ENCODE measurements at regions not wholly inside any gene's neighbourhood (a gene's known extent, or its start where the extent isn't known, plus 50 kb on each side); places are given as distances from the start of the nearest gene placed in this dataset.

GRCh38 chr1:229756666-229757065 is 130.6 kb downstream of the URB2 start:
- H3K27ac ChIP-seq, result no peak overlapping the region
- no peaks in the 10 kb centered on the region for H3K4me1 ChIP-seq (ENCODE audit: control insufficient read depth in 1 of 2, insufficient read depth in 1 of 2, low read depth in 1 of 2, low read length in 1 of 2)
- H3K9me3 ChIP-seq, result no peaks in the 10 kb centered on the region
- no peak overlapping the region for H3K4me3 ChIP-seq (ENCODE audit: low read depth in 1 of 2, low read length in 1 of 2)
- H3K27me3 ChIP-seq, result peaks cover 15% of the 10 kb centered on the region
- TF ChIP-seq, protein P1, sequence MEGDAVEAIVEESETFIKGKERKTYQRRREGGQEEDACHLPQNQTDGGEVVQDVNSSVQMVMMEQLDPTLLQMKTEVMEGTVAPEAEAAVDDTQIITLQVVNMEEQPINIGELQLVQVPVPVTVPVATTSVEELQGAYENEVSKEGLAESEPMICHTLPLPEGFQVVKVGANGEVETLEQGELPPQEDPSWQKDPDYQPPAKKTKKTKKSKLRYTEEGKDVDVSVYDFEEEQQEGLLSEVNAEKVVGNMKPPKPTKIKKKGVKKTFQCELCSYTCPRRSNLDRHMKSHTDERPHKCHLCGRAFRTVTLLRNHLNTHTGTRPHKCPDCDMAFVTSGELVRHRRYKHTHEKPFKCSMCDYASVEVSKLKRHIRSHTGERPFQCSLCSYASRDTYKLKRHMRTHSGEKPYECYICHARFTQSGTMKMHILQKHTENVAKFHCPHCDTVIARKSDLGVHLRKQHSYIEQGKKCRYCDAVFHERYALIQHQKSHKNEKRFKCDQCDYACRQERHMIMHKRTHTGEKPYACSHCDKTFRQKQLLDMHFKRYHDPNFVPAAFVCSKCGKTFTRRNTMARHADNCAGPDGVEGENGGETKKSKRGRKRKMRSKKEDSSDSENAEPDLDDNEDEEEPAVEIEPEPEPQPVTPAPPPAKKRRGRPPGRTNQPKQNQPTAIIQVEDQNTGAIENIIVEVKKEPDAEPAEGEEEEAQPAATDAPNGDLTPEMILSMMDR (IDR thresholded peaks at IDR 0.05), result no peak
- H3K36me3 ChIP-seq, result no peaks in the 10 kb centered on the region

DNA sequence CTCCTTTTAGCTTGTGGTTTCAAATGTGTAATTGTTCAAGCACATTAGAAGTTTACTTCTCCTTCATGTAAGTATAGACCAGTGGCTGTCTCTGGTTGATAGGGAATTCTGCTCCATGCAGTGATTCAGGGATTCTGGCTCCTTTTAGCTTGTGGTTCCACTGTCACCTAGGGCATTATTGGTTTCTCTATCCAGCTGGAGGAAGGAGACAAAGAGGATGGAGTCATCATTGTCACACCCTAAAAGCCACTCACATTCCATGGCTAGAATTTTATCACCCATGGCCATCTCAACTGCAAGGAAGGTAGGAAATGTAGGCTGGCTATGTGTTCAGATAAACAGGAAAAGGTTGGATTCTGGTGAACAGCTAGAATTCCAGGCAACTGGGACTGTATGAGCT is 131.2 kb downstream of the URB2 start:
- Histone ChIP-seq H3K27me3 (peaks cover 15% of the 10 kb centered on the region), H3K36me3 (no peaks in the 10 kb centered on the region), H3K4me3 (ENCODE audit: low read depth in 1 of 2, low read length in 1 of 2) (no peak overlapping the region), H3K4me1 (ENCODE audit: control insufficient read depth in 1 of 2, insufficient read depth in 1 of 2, low read depth in 1 of 2, low read length in 1 of 2) (no peaks in the 10 kb centered on the region), H3K27ac (no peak overlapping the region), H3K9me3 (no peaks in the 10 kb centered on the region)
- TF ChIP-seq, protein P1 (IDR thresholded peaks at IDR 0.05), result no peak

- H3K27ac ChIP-seq, result no peak overlapping the region
- no peaks in the 10 kb centered on the region for H3K4me1 ChIP-seq (ENCODE audit: control insufficient read depth in 1 of 2, insufficient read depth in 1 of 2, low read depth in 1 of 2, low read length in 1 of 2)
- TF ChIP-seq, protein P1 (IDR thresholded peaks at IDR 0.05), result no peak
- H3K9me3 ChIP-seq, result no peaks in the 10 kb centered on the region
- no peaks in the 10 kb centered on the region for H3K36me3 ChIP-seq
- no peak overlapping the region for H3K4me3 ChIP-seq (ENCODE audit: low read depth in 1 of 2, low read length in 1 of 2)
- peaks cover 12% of the 10 kb centered on the region for H3K27me3 ChIP-seq
These were observed 132.3 kb downstream of the URB2 start for GRCh38 chr1:229758101-229759036.

DNA sequence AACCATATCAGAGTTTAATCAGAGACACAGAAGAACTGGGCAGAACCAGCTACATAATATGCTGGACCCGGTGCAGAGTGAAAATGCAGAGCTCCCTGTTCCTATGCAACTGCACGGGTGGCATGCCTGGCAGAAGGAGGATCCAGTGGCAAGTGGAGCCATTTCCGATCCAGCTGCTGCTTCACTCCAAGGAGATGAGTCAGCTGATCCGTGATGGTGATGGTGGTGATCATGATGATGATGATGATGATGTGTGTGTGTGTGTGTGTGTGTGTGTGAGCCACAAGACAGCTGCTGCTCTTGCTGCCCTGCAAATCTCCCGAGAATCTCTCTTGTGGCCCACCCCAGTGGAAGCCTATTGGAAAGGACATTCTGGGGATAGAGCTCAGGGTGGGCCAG is 133.0 kb downstream of the URB2 start:
- Histone ChIP-seq H3K4me1 (ENCODE audit: control insufficient read depth in 1 of 2, insufficient read depth in 1 of 2, low read depth in 1 of 2, low read length in 1 of 2) (no peaks in the 10 kb centered on the region), H3K9me3 (no peaks in the 10 kb centered on the region), H3K27ac (no peak overlapping the region), H3K4me3 (ENCODE audit: low read depth in 1 of 2, low read length in 1 of 2) (no peak overlapping the region), H3K36me3 (no peaks in the 10 kb centered on the region), H3K27me3 (peaks cover 5% of the 10 kb centered on the region)
- TF ChIP-seq, protein P1 (IDR thresholded peaks at IDR 0.05), result no peak

GRCh38 chr1:229759586-229759985 is 133.5 kb downstream of the URB2 start:
- TF ChIP-seq, protein P1 (IDR thresholded peaks at IDR 0.05), result no peak
- H3K27me3 ChIP-seq, result peaks cover 3% of the 10 kb centered on the region
- no peak overlapping the region for H3K4me3 ChIP-seq (ENCODE audit: low read depth in 1 of 2, low read length in 1 of 2)
- no peaks in the 10 kb centered on the region for H3K4me1 ChIP-seq (ENCODE audit: control insufficient read depth in 1 of 2, insufficient read depth in 1 of 2, low read depth in 1 of 2, low read length in 1 of 2)
- no peak overlapping the region for H3K27ac ChIP-seq
- no peaks in the 10 kb centered on the region for H3K9me3 ChIP-seq
- H3K36me3 ChIP-seq, result no peaks in the 10 kb centered on the region
